Endothelial cell of umbilical vein (primary cell): ENCODE measurements at regions not wholly inside any gene's neighbourhood (a gene's known extent, or its start where the extent isn't known, plus 50 kb on each side); places are given as distances from the start of the nearest gene placed in this dataset.

Source experiments
- CTCF ChIP-seq, 2 donors: IDR thresholded peaks; 1 replicate in 1 of 2; 2 replicates in 1 of 2; pipeline ENCODE4 v1.5.1; 2011; ENCODE audit warnings: low read length in 2 of 2, mild to moderate bottlenecking in 2 of 2, moderate library complexity in 2 of 2, control low read depth in 1 of 2, inconsistent platforms in 1 of 2, low read depth in 1 of 2; ENCODE audit not compliant: insufficient read depth in 1 of 2; ENCODE audit errors: extremely low read depth in 1 of 2
- POLR2A ChIP-seq: IDR thresholded peaks from 2 replicates; pipeline ENCODE4 v1.6.1; 2012; ENCODE audit warnings: low read depth, mild to moderate bottlenecking, control low read depth, low read length
- POLR2AphosphoS5 ChIP-seq: IDR thresholded peaks from 2 replicates; pipeline ENCODE4 v1.6.1; 2012; ENCODE audit warnings: low read depth, mild to moderate bottlenecking, control low read depth, low read length, moderate library complexity; ENCODE audit not compliant: insufficient read depth

DNA sequence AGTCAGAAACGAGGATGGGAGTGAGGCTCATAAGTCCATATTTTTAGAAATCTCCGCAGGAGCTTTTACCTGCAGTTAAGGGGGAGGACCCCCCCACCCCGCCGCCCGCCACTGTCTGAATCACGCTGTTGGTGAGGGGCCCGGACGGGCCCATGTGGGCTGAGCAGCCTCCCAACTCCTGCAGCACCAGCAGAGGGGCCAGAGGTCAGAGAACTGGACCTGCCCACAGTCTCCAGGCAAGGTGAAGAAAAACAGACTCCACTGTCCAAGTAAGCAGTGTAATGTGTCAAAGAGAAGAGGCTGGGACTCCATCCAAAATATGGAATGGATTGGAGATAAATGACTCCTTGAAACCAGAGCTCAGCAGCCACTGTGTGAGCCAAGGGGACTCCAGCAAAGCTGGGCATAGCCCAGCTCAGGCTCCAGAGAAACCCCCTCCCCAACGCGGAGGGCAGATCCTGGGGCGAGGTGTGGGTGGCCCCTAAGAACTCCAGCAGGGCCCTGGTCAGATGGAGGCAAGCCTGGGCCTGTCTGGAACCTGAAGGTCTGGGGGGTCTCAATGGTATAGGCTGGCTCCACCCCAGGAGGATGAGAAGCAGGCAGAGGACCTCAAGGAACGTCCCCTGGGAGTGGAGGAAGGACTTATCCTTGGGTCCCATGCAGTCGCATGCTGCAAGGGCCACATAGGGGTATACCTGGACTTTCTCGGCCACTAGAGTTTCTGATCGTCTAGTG is 128.5 kb upstream of the TNS3 start:
- TF ChIP-seq CTCF (IDR thresholded peaks at IDR 0.05; ENCODE audit: extremely low read depth in 1 of 2, insufficient read depth in 1 of 2, low read depth in 1 of 2, low read length in 2 of 2): no peak
- TF ChIP-seq POLR2A: no peak
- TF ChIP-seq POLR2AphosphoS5: no peak
